HG02981 (cell line): ENCODE measurements at regions not wholly inside any gene's neighbourhood (a gene's known extent, or its start where the extent isn't known, plus 50 kb on each side); places are given as distances from the start of the nearest gene placed in this dataset.
"Not testable (repeated sequence)": the region's sequence is repeated elsewhere in the genome, so short reads cannot be mapped to it uniquely, and the experiment has no call there.

Source experiments
- ATAC-seq: cut with Tn5 transposase; IDR thresholded peaks from one replicate; pipeline ENCODE4 v1.9.1; 2021; ENCODE audit warnings: mild to moderate bottlenecking, moderate library complexity; ENCODE audit not compliant: unreplicated experiment

- ATAC-seq: no peak
Observed at GRCh38 chr7:69228212-69228811, 370.0 kb upstream of the AUTS2 start.

GRCh38 chr7:69232445-69233376 is 365.6 kb upstream of the AUTS2 start:
- ATAC-seq: no peak

- no peak for ATAC-seq
Observed at GRCh38 chr7:69237541-69237940, 360.7 kb upstream of the AUTS2 start.

GRCh38 chr7:69243016-69243415 is 355.3 kb upstream of the AUTS2 start:
- no peak for ATAC-seq

- no peak for ATAC-seq
Observed at GRCh38 chr7:69244701-69245100, 353.6 kb upstream of the AUTS2 start.

- ATAC-seq: no peak
Observed at GRCh38 chr7:69245646-69246045, 352.6 kb upstream of the AUTS2 start.

- no peak for ATAC-seq
Observed at GRCh38 chr7:69246758-69247157, 351.5 kb upstream of the AUTS2 start.

- not testable (repeated sequence) for ATAC-seq
Observed at GRCh38 chr7:69248382-69248828, 349.9 kb upstream of the AUTS2 start.

GRCh38 chr7:69250958-69251357 is 347.3 kb upstream of the AUTS2 start:
- no peak for ATAC-seq

GRCh38 chr7:69254643-69255042 is 343.6 kb upstream of the AUTS2 start:
- no peak for ATAC-seq

GRCh38 chr7:69256634-69257081 is 341.6 kb upstream of the AUTS2 start:
- no peak for ATAC-seq

GRCh38 chr7:69257592-69257991 is 340.7 kb upstream of the AUTS2 start:
- no peak for ATAC-seq

GRCh38 chr7:69259445-69259844 is 338.8 kb upstream of the AUTS2 start:
- no peak for ATAC-seq

GRCh38 chr7:69260023-69260422 is 338.3 kb upstream of the AUTS2 start:
- no peak for ATAC-seq

- no peak for ATAC-seq
Observed at GRCh38 chr7:69263550-69263949, 334.7 kb upstream of the AUTS2 start.

GRCh38 chr7:69269806-69270205 is 328.5 kb upstream of the AUTS2 start:
- ATAC-seq: no peak

GRCh38 chr7:69272101-69272500 is 326.2 kb upstream of the AUTS2 start:
- no peak for ATAC-seq

GRCh38 chr7:69276011-69276729 is 322.1 kb upstream of the AUTS2 start:
- ATAC-seq: no peak

- ATAC-seq: no peak
Observed at GRCh38 chr7:69277366-69277765, 320.9 kb upstream of the AUTS2 start.

- no peak for ATAC-seq
Observed at GRCh38 chr7:69282946-69283345, 315.3 kb upstream of the AUTS2 start.

- no peak for ATAC-seq
Observed at GRCh38 chr7:69283421-69283820, 314.9 kb upstream of the AUTS2 start.
